ENCODE measurements at regions not wholly inside any gene's neighbourhood (a gene's known extent, or its start where the extent isn't known, plus 50 kb on each side); places are given as distances from the start of the nearest gene placed in this dataset.

- ATAC-seq (no peak), DNase-seq (ENCODE audit: low read depth in 1 of 2, low spot score in 1 of 2) (no peak), FAIRE-seq (no peak)
- Histone ChIP-seq H3K4me1 (no peaks in the 10 kb centered on the region), H3K27ac (no peak overlapping the region), H3K4me3 (no peak overlapping the region), H3K9me3 (no peaks in the 10 kb centered on the region), H3K4me2 (no peak overlapping the region)
- POLR2A ChIA-PET = no interaction called here
- CTCF ChIA-PET = interaction anchor here (0.7 kb wide), 1 partner anchor 123 kb away, joined by 3 read pairs; no protein-coding TSS in a partner anchor
- WGBS (ENCODE audit: missing lambda C conversion rate) = 33% methylated on average over 8 of the region's 12 CpGs
- TF ChIP-seq EHF (CRISPR knock-in tag; IDR thresholded peaks at IDR 0.05) = no peak
- no peak for TF ChIP-seq RNF2 (IDR thresholded peaks at IDR 0.05; ENCODE audit: borderline replicate concordance, low read depth)
- TF ChIP-seq, protein P1, sequence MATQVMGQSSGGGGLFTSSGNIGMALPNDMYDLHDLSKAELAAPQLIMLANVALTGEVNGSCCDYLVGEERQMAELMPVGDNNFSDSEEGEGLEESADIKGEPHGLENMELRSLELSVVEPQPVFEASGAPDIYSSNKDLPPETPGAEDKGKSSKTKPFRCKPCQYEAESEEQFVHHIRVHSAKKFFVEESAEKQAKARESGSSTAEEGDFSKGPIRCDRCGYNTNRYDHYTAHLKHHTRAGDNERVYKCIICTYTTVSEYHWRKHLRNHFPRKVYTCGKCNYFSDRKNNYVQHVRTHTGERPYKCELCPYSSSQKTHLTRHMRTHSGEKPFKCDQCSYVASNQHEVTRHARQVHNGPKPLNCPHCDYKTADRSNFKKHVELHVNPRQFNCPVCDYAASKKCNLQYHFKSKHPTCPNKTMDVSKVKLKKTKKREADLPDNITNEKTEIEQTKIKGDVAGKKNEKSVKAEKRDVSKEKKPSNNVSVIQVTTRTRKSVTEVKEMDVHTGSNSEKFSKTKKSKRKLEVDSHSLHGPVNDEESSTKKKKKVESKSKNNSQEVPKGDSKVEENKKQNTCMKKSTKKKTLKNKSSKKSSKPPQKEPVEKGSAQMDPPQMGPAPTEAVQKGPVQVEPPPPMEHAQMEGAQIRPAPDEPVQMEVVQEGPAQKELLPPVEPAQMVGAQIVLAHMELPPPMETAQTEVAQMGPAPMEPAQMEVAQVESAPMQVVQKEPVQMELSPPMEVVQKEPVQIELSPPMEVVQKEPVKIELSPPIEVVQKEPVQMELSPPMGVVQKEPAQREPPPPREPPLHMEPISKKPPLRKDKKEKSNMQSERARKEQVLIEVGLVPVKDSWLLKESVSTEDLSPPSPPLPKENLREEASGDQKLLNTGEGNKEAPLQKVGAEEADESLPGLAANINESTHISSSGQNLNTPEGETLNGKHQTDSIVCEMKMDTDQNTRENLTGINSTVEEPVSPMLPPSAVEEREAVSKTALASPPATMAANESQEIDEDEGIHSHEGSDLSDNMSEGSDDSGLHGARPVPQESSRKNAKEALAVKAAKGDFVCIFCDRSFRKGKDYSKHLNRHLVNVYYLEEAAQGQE (IDR thresholded peaks at IDR 0.05) = no peak
- TF ChIP-seq HOXB5 (CRISPR knock-in tag; IDR thresholded peaks at IDR 0.05) = no peak
- no peak for TF ChIP-seq TFCP2L1 (CRISPR knock-in tag; IDR thresholded peaks at IDR 0.05)
- TF ChIP-seq HDAC2 (IDR thresholded peaks at IDR 0.05) = no peak
Observed at GRCh38 chr5:152124409-152125041, 199.9 kb upstream of the GLRA1 start.

DNA sequence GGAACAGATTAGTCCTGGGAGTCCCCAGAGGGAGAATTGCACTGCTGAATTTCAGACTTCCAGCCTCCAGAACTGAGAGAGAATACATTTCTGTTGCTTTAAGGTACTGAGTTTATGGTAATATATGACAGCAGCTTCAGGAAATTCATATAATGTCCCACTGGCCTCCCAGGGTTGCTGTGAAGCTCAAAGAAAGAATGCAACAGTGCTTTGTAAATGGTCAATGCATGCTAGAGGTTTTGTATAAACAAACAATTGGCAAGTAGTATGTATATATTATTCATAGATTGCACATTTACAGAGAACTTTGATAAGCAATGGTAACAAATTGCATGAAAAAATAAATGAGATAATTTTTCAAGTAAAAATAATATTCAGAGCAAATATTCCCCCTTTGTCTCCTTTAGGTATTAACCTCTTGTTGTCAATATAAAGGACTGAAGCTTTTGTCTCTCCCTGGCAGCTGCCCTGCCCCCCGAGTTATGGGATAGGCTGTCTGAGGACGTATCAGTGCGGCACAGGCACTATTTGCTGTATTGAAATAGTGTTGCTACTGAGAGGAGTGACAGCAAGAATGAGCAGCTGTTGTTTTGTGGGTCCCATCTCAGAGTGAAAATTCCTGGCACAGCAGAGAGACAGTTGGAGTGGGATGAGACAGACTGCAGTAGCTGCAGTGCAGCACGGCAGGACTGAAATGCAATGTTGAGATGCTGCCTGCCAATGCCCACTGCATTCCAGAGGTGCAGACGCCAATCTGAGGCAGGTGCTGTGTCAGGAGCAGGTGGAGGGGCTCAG is 194.2 kb upstream of the GLRA1 start:
- WGBS (ENCODE audit: missing lambda C conversion rate) = 6% methylated on average over 5 of the region's 5 CpGs
- H3K4me2 ChIP-seq = no peak overlapping the region
- H3K4me1 ChIP-seq = no peaks in the 10 kb centered on the region
- CTCF ChIA-PET = no interaction called here
- TF ChIP-seq HOXB5 (CRISPR knock-in tag; IDR thresholded peaks at IDR 0.05) (no peak), MAFK (IDR thresholded peaks at IDR 0.05; ENCODE audit: partially characterized antibody) (no peak), KDM1A (IDR thresholded peaks at IDR 0.05; ENCODE audit: low read depth) (no peak), FOSB (CRISPR knock-in tag; IDR thresholded peaks at IDR 0.05) (no peak), ZFP36 (IDR thresholded peaks at IDR 0.05; ENCODE audit: borderline replicate concordance, partially characterized antibody) (no peak), RNF2 (IDR thresholded peaks at IDR 0.05; ENCODE audit: borderline replicate concordance, low read depth) (no peak), KDM5A (IDR thresholded peaks at IDR 0.05) (no peak), MYC (IDR thresholded peaks at IDR 0.05; ENCODE audit: borderline replicate concordance, low read length) (no peak), GATA3 (IDR thresholded peaks at IDR 0.05; ENCODE audit: borderline replicate concordance) (no peak), EP300 (IDR thresholded peaks at IDR 0.05) (no peak), RFX5 (IDR thresholded peaks at IDR 0.05) (no peak), BHLHE40 (IDR thresholded peaks at IDR 0.05; ENCODE audit: low read depth, low read length) (no peak), NFE2L2 (conservative IDR thresholded peaks at IDR 0.05; ENCODE audit: low read length) (no peak), NR3C1 (IDR thresholded peaks at IDR 0.05) (no peak), CHD4 (IDR thresholded peaks at IDR 0.05; ENCODE audit: borderline replicate concordance) (no peak)
- TF ChIP-seq, protein P2, sequence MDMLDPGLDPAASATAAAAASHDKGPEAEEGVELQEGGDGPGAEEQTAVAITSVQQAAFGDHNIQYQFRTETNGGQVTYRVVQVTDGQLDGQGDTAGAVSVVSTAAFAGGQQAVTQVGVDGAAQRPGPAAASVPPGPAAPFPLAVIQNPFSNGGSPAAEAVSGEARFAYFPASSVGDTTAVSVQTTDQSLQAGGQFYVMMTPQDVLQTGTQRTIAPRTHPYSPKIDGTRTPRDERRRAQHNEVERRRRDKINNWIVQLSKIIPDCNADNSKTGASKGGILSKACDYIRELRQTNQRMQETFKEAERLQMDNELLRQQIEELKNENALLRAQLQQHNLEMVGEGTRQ (IDR thresholded peaks at IDR 0.05) = no peak
- ATAC-seq = no peak
- H3K27ac ChIP-seq = no peak overlapping the region
- POLR2A ChIA-PET = no interaction called here
- DNase-seq (ENCODE audit: low read depth in 1 of 2, low spot score in 1 of 2) = no peak
- no peak for FAIRE-seq
- H3K9me3 ChIP-seq = no peaks in the 10 kb centered on the region
- no peak overlapping the region for H3K4me3 ChIP-seq
